SU-DHL-6 (cell line): ENCODE measurements at regions not wholly inside any gene's neighbourhood (a gene's known extent, or its start where the extent isn't known, plus 50 kb on each side); places are given as distances from the start of the nearest gene placed in this dataset.

Source experiments
- H2AFZ ChIP-seq: fragments of 200-600 bp; sonication (generic); 2 replicates; pipeline ENCODE4 v1.6.1; 2014; ENCODE audit warnings: low read depth, mild to moderate bottlenecking, moderate library complexity, mixed read lengths, antibody characterized with exemption, low read length; ENCODE audit not compliant: severe bottlenecking
- H3F3A ChIP-seq: fragments of 200-600 bp; shearing (Covaris generic); 2 replicates; pipeline ENCODE4 v1.6.0; 2016; ENCODE audit warnings: antibody characterized with exemption, mild to moderate bottlenecking; ENCODE audit not compliant: insufficient read depth
- H3K27ac ChIP-seq: fragments of 200-600 bp; sonication (generic); 2 replicates; pipeline ENCODE4 v1.5.1; 2016; ENCODE audit warnings: low read depth, mild to moderate bottlenecking, low read length, moderate library complexity, mixed read lengths
- H3K27me3 ChIP-seq: fragments of 200-600 bp; sonication (generic), shearing (Covaris generic); 2 replicates; pipeline ENCODE4 v1.6.0; 2014; ENCODE audit warnings: mild to moderate bottlenecking, low read length
- H3K36me3 ChIP-seq: fragments of 200-600 bp; sonication (generic); 2 replicates; pipeline ENCODE4 v1.6.1; 2014; ENCODE audit warnings: mild to moderate bottlenecking, low read length, mixed read lengths
- H3K4me2 ChIP-seq: fragments of 300-600, 200-600 bp; shearing (Covaris generic), sonication (generic); 2 replicates; pipeline ENCODE4 v1.6.0; 2014; ENCODE audit warnings: low read length, low read depth, mild to moderate bottlenecking; ENCODE audit not compliant: poor library complexity, severe bottlenecking
- H3K4me3 ChIP-seq: fragments of 200-600 bp; sonication (generic); 2 replicates; pipeline ENCODE4 v1.5.1; 2014; ENCODE audit warnings: antibody characterized with exemption, low read length, mild to moderate bottlenecking, mixed read lengths; ENCODE audit not compliant: insufficient read depth, poor library complexity, severe bottlenecking
- H3K79me2 ChIP-seq: fragments of 200-600 bp; sonication (generic); 2 replicates; pipeline ENCODE4 v1.6.1; 2014; ENCODE audit warnings: mild to moderate bottlenecking, low read length, moderate library complexity; ENCODE audit not compliant: insufficient read depth
- H3K9ac ChIP-seq: fragments of 200-600 bp; sonication (generic); 2 replicates; pipeline ENCODE4 v1.7.0; 2014; ENCODE audit warnings: mild to moderate bottlenecking, low read length
- H3K9me2 ChIP-seq: fragments of 200-600 bp; sonication (generic); replicated peaks from 2 replicates; pipeline ENCODE4 v1.6.1; 2014; ENCODE audit warnings: low read length; ENCODE audit not compliant: insufficient read depth
- H3K9me3 ChIP-seq: fragments of 200-600 bp; sonication (generic); 2 replicates; pipeline ENCODE4 v1.6.1; 2014; ENCODE audit warnings: low read length, mixed read lengths; ENCODE audit not compliant: insufficient read depth
- H4K20me1 ChIP-seq: fragments of 200-600 bp; sonication (generic); 2 replicates; pipeline ENCODE4 v1.6.1; 2014; ENCODE audit warnings: low read depth, mild to moderate bottlenecking, antibody characterized with exemption, low read length, moderate library complexity, mixed read lengths
- EZH2phosphoT487 ChIP-seq: fragments of 200-600 bp; sonication (generic), shearing (Covaris generic); conservative IDR thresholded peaks from 2 replicates; pipeline ENCODE4 v1.6.1; 2018; ENCODE audit warnings: mild to moderate bottlenecking, antibody characterized with exemption, low read length, moderate library complexity, mixed read lengths
- TF ChIP-seq, protein P1 (sequence below): fragments of 200-600 bp; sonication (generic); IDR thresholded peaks from one replicate; pipeline ENCODE4 v1.5.1; 2017; ENCODE audit warnings: antibody characterized with exemption, mild to moderate bottlenecking, low read length, moderate library complexity; ENCODE audit not compliant: insufficient read depth, poor library complexity, severe bottlenecking

DNA sequence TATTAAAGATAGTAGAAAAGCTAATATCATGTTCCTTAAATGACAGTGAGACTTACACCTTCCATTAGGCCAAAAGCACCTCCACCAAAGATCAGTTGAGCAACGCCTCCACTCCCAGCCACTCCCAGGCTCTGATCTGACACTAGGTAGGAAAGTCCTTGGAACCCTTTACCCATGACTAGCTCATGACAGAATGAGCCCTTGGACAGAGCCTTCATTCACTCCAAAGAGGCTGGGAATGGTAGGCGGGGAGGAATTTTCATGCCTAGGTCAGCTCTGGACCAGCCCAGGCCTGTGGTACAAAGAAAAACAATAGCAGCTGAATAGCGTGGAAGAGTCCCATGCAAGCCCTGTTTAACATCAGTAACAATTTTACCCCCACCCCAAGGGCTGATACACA lies 493.7 kb downstream of the NR2F1-AS1 start:
- Histone ChIP-seq H4K20me1 (no peaks in the 10 kb centered on the region), H3F3A (no peaks in the 10 kb centered on the region), H3K27me3 (no peaks in the 10 kb centered on the region), H3K27ac (no peak overlapping the region), H3K4me3 (no peak overlapping the region), H3K9me2 (no peaks in the 10 kb centered on the region), H3K79me2 (no peaks in the 10 kb centered on the region), H3K9ac (no peak overlapping the region), H2AFZ (no peak overlapping the region), H3K36me3 (no peaks in the 10 kb centered on the region), H3K9me3 (no peaks in the 10 kb centered on the region), H3K4me2 (no peak overlapping the region)
- TF ChIP-seq EZH2phosphoT487 = no peak
- TF ChIP-seq, protein P1, sequence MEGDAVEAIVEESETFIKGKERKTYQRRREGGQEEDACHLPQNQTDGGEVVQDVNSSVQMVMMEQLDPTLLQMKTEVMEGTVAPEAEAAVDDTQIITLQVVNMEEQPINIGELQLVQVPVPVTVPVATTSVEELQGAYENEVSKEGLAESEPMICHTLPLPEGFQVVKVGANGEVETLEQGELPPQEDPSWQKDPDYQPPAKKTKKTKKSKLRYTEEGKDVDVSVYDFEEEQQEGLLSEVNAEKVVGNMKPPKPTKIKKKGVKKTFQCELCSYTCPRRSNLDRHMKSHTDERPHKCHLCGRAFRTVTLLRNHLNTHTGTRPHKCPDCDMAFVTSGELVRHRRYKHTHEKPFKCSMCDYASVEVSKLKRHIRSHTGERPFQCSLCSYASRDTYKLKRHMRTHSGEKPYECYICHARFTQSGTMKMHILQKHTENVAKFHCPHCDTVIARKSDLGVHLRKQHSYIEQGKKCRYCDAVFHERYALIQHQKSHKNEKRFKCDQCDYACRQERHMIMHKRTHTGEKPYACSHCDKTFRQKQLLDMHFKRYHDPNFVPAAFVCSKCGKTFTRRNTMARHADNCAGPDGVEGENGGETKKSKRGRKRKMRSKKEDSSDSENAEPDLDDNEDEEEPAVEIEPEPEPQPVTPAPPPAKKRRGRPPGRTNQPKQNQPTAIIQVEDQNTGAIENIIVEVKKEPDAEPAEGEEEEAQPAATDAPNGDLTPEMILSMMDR = no peak

DNA sequence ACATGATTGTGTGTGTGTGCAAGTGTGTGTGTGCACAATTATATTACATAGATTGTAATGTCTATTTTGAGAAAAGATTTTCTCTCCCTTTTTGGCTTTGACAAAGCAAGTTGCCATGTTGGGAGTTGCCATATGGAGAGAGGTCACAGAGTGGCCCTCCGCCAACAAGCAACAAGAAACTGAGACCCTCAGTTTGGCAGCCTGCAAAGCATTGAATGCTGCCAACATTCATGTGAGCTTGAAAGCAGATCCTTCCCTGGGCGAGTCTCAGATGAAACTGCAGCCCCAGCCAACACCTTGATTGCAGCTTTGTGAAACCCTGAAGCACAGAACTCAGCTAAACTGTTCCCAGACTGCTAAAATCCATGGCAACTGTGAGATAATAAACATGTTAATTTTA lies 498.0 kb downstream of the NR2F1-AS1 start:
- no peaks in the 10 kb centered on the region for H3K9me2 ChIP-seq
- H3K79me2 ChIP-seq = no peaks in the 10 kb centered on the region
- TF ChIP-seq, protein P1 = no peak
- no peak for TF ChIP-seq EZH2phosphoT487
- H3K36me3 ChIP-seq = no peaks in the 10 kb centered on the region
- H4K20me1 ChIP-seq = no peaks in the 10 kb centered on the region
- no peak overlapping the region for H3K4me2 ChIP-seq
- no peak overlapping the region for H2AFZ ChIP-seq
- no peaks in the 10 kb centered on the region for H3K9me3 ChIP-seq
- H3K27ac ChIP-seq = no peak overlapping the region
- H3K4me3 ChIP-seq = no peak overlapping the region
- H3K9ac ChIP-seq = no peak overlapping the region
- H3K27me3 ChIP-seq = no peaks in the 10 kb centered on the region
- H3F3A ChIP-seq = no peaks in the 10 kb centered on the region

DNA sequence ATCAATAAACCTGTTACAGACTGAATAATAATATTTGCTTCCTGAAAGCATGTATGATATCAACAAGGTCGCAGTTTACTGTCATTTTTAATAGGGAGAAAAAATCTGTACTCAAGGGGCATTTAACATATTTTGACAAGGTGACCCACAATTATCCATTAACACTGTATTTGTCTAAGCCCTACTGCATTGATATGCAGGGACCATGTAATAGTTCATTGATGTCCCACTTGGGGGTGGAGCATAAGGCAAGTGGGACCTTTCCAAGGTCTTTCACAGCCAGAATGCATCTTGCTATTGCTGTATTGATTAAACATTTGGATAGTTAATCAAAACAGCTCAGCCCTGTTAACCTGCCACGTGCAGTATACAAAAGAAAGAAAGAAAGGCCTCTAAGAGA lies 502.0 kb downstream of the NR2F1-AS1 start:
- Histone ChIP-seq H3K9ac (no peak overlapping the region), H3K9me2 (no peaks in the 10 kb centered on the region), H3K4me2 (no peak overlapping the region), H4K20me1 (no peaks in the 10 kb centered on the region), H3K79me2 (no peaks in the 10 kb centered on the region), H3K27ac (no peak overlapping the region), H3F3A (no peaks in the 10 kb centered on the region), H3K4me3 (no peak overlapping the region), H3K9me3 (no peaks in the 10 kb centered on the region), H3K36me3 (no peaks in the 10 kb centered on the region), H2AFZ (no peak overlapping the region), H3K27me3 (no peaks in the 10 kb centered on the region)
- TF ChIP-seq EZH2phosphoT487 = no peak
- TF ChIP-seq, protein P1 = no peak
